T-cell (primary cell): ENCODE measurements at regions not wholly inside any gene's neighbourhood (a gene's known extent, or its start where the extent isn't known, plus 50 kb on each side); places are given as distances from the start of the nearest gene placed in this dataset.
"Not testable (repeated sequence)": the region's sequence is repeated elsewhere in the genome, so short reads cannot be mapped to it uniquely, and the experiment has no call there.

Experiments
- ATAC-seq, 4 experiments: fragments of 200-7000 bp in 3 of 4; fragments of 150-1000 bp in 1 of 4; cut with Tn5 transposase; replicated peaks in 1 of 4; 1 replicate in 3 of 4; 2 replicates in 1 of 4; pipeline ENCODE4 v1.10.0; 2021; ENCODE audit warnings: moderate library complexity in 3 of 4, mild to moderate bottlenecking in 2 of 4, moderate number of reproducible peaks in 1 of 4
- CTCF ChIA-PET, 2 donors: fragments of 300-600 bp; sonication (Branson Sonifier 250); formaldehyde crosslinking; loops; one replicate each; lab custom pipeline; 2022; ENCODE audit warnings: antibody characterized with exemption in 2 of 2; lab: Charles Lee
- POLR2A ChIA-PET, 2 donors: fragments of 300-600 bp; sonication (Branson Sonifier 250); formaldehyde crosslinking; loops; one replicate each; lab custom pipeline; 2022; ENCODE audit warnings: antibody characterized with exemption in 2 of 2; lab: Charles Lee
- DNase-seq, 35 experiments: peaks; one replicate each; pipeline versions ENCODE4 v3.0.0 to v3.0.0-alpha.2; 2013 to 2023
- H3K27ac ChIP-seq: one replicate; pipeline ENCODE4 v1.5.1; 2013; ENCODE audit warnings: low read length
- H3K27me3 ChIP-seq, 2 experiments: replicated peaks in 1 of 2; 1 replicate in 1 of 2; 2 replicates in 1 of 2; pipeline versions ENCODE4 v1.6.1 to v1.7.0; 2013; ENCODE audit warnings: low read length in 1 of 2, mixed read lengths in 1 of 2; ENCODE audit not compliant: control insufficient read depth in 2 of 2, insufficient read depth in 2 of 2; ENCODE audit errors: extremely low read depth in 1 of 2
- H3K36me3 ChIP-seq, 2 donors: 1 replicate in 1 of 2; 2 replicates in 1 of 2; pipeline versions ENCODE4 v1.6.1 to v1.7.0; 2013; ENCODE audit warnings: low read length in 1 of 2; ENCODE audit not compliant: control insufficient read depth in 2 of 2, insufficient read depth in 1 of 2; ENCODE audit errors: extremely low read depth in 1 of 2
- H3K4me1 ChIP-seq, 2 experiments: 1 replicate in 1 of 2; 2 replicates in 1 of 2; pipeline versions ENCODE4 v1.6.1 to v1.7.0; 2013; ENCODE audit warnings: low read length in 2 of 2, mixed read lengths in 1 of 2; ENCODE audit not compliant: insufficient read depth in 2 of 2, control insufficient read depth in 1 of 2; ENCODE audit errors: extremely low read depth in 1 of 2
- H3K4me3 ChIP-seq, 2 donors: 1 replicate in 1 of 2; 2 replicates in 1 of 2; pipeline versions ENCODE4 v1.5.1 to v1.7.0; 2013; ENCODE audit warnings: mild to moderate bottlenecking in 2 of 2, low read length in 1 of 2, moderate library complexity in 1 of 2; ENCODE audit not compliant: control insufficient read depth in 1 of 2; ENCODE audit errors: extremely low read depth in 1 of 2
- H3K9me3 ChIP-seq: 2 replicates; pipeline ENCODE4 v1.7.0; 2013
- H3K27ac Mint-ChIP-seq, 2 donors: one replicate each; pipeline ENCODE4 v1.8.0; 2020 to 2021; ENCODE audit warnings: mild to moderate bottlenecking in 2 of 2, mixed read lengths in 2 of 2
- H3K27me3 Mint-ChIP-seq, 2 donors: one replicate each; pipeline ENCODE4 v1.8.0; 2021 to 2022; ENCODE audit warnings: mixed read lengths in 2 of 2
- H3K36me3 Mint-ChIP-seq: one replicate; pipeline ENCODE4 v1.8.0; 2021; ENCODE audit warnings: mixed read lengths
- H3K4me1 Mint-ChIP-seq, 3 donors: one replicate each; pipeline ENCODE4 v1.8.0; 2020 to 2022; ENCODE audit warnings: mixed read lengths in 3 of 3, mild to moderate bottlenecking in 1 of 3
- H3K4me3 Mint-ChIP-seq, 3 donors: one replicate each; pipeline ENCODE4 v1.8.0; 2020 to 2022; ENCODE audit warnings: mild to moderate bottlenecking in 3 of 3, mixed read lengths in 3 of 3, moderate library complexity in 3 of 3
- H3K9me3 Mint-ChIP-seq, 3 donors: one replicate each; pipeline ENCODE4 v1.8.0; 2020 to 2022; ENCODE audit warnings: mixed read lengths in 3 of 3
- WGBS: methylation state at CpG from one replicate; pipeline ENCODE4 v1.1.5; 2013; ENCODE audit warnings: missing lambda C conversion rate; ENCODE audit not compliant: insufficient coverage; 5-methylcytosine and 5-hydroxymethylcytosine counted together

DNA sequence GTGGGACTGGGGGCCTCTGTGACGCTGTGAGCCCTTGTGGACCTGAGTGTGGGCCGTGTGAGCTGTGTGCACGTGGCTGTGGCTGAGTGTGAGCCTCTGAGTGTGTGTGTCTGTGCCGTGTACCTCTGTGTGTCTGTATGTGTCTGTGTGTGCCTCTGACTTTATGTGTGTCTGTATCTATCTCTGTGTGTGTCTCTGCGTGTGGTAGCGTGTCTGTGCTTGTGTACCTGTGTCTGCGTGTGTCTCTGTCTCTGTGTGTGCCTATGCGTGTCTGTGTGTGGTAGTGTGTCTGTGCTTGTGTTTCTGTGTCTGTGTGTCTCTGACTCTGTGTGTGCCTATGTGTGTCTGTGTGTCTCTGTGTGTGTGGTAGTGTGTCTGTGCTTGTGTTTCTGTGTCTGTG lies 158.2 kb downstream of the TMEM121 start:
- H3K27me3 Mint-ChIP-seq, H3K27ac ChIP-seq, H3K9me3 ChIP-seq, POLR2A ChIA-PET, ATAC-seq, H3K4me1 Mint-ChIP-seq, H3K36me3 ChIP-seq, CTCF ChIA-PET, H3K36me3 Mint-ChIP-seq, H3K4me1 ChIP-seq, H3K27me3 ChIP-seq, H3K9me3 Mint-ChIP-seq, H3K4me3 ChIP-seq, H3K4me3 Mint-ChIP-seq: not testable (repeated sequence)
- peak in 2 of 35 experiments; percentile 3 to 11 for DNase-seq
- 85% methylated on average over 4 of the region's 8 CpGs for WGBS
- H3K27ac Mint-ChIP-seq, result peak overlapping the region in 1 of 2 donors; percentile 19

DNA sequence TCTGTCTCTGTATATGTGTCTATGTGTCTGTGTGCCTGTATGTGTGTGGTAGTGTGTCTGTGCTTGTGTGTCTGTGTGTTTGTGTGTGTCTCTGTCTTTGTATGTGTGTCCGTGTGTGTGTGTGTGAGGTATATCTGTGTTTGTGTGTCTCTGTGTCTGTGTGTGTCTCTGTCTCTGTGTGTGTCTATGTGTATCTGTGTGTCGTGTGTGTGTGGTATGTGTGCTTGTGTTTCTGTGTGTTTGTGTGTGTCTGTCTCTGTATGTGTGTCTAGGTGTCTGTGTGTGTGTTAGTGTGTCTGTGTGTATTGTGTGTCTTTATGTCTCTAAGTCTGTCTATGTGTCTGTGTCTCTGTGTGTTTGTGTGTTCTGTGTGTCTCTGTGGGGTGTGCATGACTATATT lies 158.6 kb downstream of the TMEM121 start:
- Histone ChIP-seq H3K27me3 (no peaks in the 10 kb centered on the region), H3K36me3 (no peaks in the 10 kb centered on the region), H3K27ac (no peak overlapping the region), H3K4me1 (no peaks in the 10 kb centered on the region), H3K4me3 (no peak overlapping the region), H3K9me3 (no peaks in the 10 kb centered on the region)
- ChIA-PET CTCF (no interaction called here), POLR2A (no interaction called here)
- no peak for ATAC-seq
- peaks cover 0 to 5% (median 0%) of the 10 kb centered on the region in 3 donors for H3K4me1 Mint-ChIP-seq
- no peaks in the 10 kb centered on the region for H3K9me3 Mint-ChIP-seq
- DNase-seq, result peak in 1 of 35 experiments; percentile 7
- H3K27me3 Mint-ChIP-seq, result peaks cover 0 to 2% of the 10 kb centered on the region in 2 donors
- H3K27ac Mint-ChIP-seq, result peak overlapping the region; percentile 0 to 19
- H3K36me3 Mint-ChIP-seq, result no peaks in the 10 kb centered on the region
- WGBS, result 83% methylated on average over 2 of the region's 2 CpGs
- H3K4me3 Mint-ChIP-seq, result no peak overlapping the region

DNA sequence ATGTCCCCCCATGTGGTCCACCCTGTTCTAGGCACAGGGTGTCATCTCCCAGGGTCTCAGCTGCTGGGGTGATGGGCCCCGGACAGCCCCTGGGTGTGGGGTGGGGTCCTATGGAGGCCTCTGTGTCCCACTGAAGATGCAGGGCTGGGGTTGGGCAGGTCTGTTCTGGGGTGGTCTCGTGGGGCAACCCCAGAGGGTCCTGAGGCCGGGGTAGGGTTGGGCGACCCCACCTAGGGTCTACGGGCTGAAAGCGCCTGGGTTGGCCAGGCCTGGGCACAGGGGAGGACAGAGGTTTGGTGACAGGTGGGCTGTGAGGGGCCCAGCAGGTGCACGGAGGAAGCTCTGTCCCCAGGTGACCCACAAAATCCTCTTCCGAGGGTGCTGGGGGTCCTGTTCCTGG lies 159.2 kb downstream of the TMEM121 start:
- no CpG with 5 or more reads among the region's 8 CpGs for WGBS
- POLR2A ChIA-PET, H3K4me3 Mint-ChIP-seq, H3K4me3 ChIP-seq, H3K27me3 Mint-ChIP-seq, H3K27ac Mint-ChIP-seq, H3K27me3 ChIP-seq, H3K4me1 Mint-ChIP-seq, CTCF ChIA-PET, H3K27ac ChIP-seq, H3K36me3 Mint-ChIP-seq, H3K9me3 Mint-ChIP-seq, H3K36me3 ChIP-seq, H3K9me3 ChIP-seq, H3K4me1 ChIP-seq, ATAC-seq: not testable (repeated sequence)
- DNase-seq, result peak in 1 of 35 experiments; percentile 8

DNA sequence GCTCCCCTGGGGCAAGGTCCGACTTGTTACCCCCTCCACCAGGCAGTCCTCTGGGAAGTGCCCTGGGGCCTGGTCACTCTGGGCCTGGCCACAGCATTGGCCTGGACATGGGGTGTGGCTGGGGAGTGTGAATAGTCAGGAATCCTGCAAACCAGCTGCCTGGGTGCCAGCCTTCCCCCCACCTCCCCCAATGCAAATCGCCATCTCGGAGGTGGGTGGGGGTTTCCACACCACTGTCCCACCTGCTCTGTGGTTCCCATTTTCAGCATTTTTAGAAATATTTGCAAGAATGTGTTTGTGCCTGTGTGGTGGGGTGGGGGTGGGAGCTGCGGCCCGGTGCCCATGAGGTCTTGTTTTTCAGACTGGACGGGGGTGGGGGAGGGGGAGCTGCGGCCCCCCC lies 159.7 kb downstream of the TMEM121 start:
- ATAC-seq, result peak in 1 of 4 experiments; percentile 4
- H3K36me3 ChIP-seq, H3K27me3 ChIP-seq, H3K4me3 Mint-ChIP-seq, H3K27ac Mint-ChIP-seq, H3K4me1 ChIP-seq, H3K4me1 Mint-ChIP-seq, POLR2A ChIA-PET, H3K36me3 Mint-ChIP-seq, H3K9me3 Mint-ChIP-seq, DNase-seq, H3K27me3 Mint-ChIP-seq, H3K4me3 ChIP-seq, H3K9me3 ChIP-seq, CTCF ChIA-PET, H3K27ac ChIP-seq: not testable (repeated sequence)
- WGBS, result no CpG with 5 or more reads among the region's 7 CpGs

DNA sequence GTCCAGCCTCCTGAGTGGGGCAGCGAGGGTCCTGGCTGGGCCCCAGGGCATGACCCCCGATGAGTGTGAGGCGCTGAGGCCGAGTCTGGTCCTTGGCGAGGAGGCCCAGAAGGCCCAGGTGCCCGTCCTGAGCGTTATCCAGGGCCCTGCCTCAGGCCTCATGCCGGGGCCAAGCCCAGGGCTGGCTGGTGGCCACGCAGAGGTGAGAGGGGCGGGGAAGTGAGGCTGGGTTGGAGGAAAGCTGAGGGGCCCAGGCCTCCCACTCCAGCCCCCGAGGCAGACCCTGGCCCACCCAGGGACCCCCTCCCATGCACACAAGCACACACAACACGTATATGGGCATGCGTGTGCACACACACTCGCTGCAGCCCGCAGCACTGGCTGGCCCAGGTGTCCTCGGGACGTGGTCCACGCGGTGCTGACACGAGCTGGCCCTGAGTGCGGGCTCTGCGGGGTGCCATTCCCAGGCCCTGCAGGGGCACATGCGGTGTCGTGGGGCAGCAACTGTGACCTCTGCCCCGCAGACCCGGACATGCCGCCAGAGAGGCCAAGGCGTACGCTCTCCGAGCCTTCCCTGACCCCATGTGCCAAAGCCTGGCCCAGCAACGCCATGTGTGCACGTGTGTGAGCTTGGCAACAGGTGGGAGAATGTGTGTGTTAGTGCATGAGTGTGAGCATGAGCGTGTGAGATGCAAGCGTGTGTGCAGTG lies 160.2 kb downstream of the TMEM121 start:
- H3K4me1 ChIP-seq, H3K36me3 Mint-ChIP-seq: not testable (repeated sequence)

DNA sequence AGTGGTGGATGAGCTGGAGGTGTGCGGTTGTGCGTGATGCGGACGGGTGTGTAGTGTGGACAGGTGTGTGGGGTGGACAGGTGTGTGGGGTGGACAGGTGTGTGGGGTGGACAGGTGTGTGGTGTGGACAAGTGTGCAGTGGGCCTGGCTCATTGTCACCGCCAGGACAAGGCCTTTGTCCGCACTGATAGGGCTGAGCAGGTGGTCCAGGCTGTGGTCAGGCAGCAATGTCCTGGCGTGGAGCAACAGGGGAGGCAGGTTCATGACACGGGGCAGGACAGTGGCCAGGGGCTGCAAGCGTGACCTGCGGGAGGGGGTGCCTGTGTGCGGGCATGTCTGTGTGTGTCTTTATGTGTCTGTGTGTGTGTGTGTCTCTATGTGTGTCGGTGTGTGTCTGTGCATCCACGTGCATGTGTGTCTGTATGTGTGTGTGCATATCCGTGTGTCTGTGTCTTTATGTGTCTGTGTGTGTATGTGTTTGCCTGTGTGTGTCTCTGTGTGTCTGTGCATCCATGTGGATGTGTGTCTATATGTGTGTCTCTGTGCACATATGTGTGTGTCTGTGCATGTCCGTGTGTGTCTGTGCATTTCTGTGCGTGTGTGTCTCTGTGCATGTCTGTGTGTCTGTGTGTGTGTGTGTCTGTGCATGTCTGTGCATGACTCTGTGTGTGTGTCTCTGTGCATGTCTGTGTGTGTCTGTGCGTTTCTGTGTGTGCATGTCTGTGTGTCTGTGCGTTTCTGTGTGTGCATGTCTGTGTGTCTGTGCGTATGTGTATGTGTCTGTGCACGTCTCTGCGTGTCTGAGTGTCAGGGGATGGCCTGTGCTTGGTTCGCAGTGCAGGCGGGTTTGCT lies 161.0 kb downstream of the TMEM121 start:
- H3K36me3 ChIP-seq, H3K27ac ChIP-seq, H3K27me3 ChIP-seq, ATAC-seq, H3K4me3 ChIP-seq, CTCF ChIA-PET, H3K4me3 Mint-ChIP-seq, H3K4me1 ChIP-seq, H3K36me3 Mint-ChIP-seq, H3K9me3 ChIP-seq, H3K27me3 Mint-ChIP-seq, POLR2A ChIA-PET, H3K4me1 Mint-ChIP-seq, H3K9me3 Mint-ChIP-seq: not testable (repeated sequence)
- DNase-seq, result peak in 1 of 35 experiments; percentile 1
- H3K27ac Mint-ChIP-seq, result peak overlapping the region in 1 of 2 donors; percentile 0
- WGBS, result 90% methylated on average over 16 of the region's 23 CpGs

More for the DNA sequence above, 160.2 kb downstream of the TMEM121 start:
- H3K9me3 ChIP-seq, H3K27ac Mint-ChIP-seq, H3K4me3 Mint-ChIP-seq, H3K27me3 Mint-ChIP-seq, POLR2A ChIA-PET, H3K9me3 Mint-ChIP-seq, H3K27ac ChIP-seq, ATAC-seq, H3K4me3 ChIP-seq, H3K27me3 ChIP-seq, H3K36me3 ChIP-seq, CTCF ChIA-PET, H3K4me1 Mint-ChIP-seq: not testable (repeated sequence)
- DNase-seq, result peak in 2 of 35 experiments; percentile 1 to 22
- 99% methylated on average over 7 of the region's 34 CpGs for WGBS
